Keratinocyte (primary cell): ENCODE measurements at regions not wholly inside any gene's neighbourhood (a gene's known extent, or its start where the extent isn't known, plus 50 kb on each side); places are given as distances from the start of the nearest gene placed in this dataset.

Experiments used
- DNase-seq: peaks from one replicate; pipeline ENCODE4 v3.0.0-alpha.2; 2011; ENCODE audit warnings: low read depth, missing footprints, low spot score
- FAIRE-seq: peaks from 2 replicates; lab custom pipeline; 2011; peaks lifted over from hg19 to GRCh38; lab: Jason Lieb, UNC
- H2AFZ ChIP-seq: 2 replicates; pipeline ENCODE4 v1.6.0; 2012; ENCODE audit warnings: low read length, control low read depth, inconsistent platforms; ENCODE audit not compliant: control insufficient read depth
- H3K27ac ChIP-seq: 2 replicates; pipeline ENCODE4 v1.5.1; 2011; ENCODE audit warnings: low read length; ENCODE audit not compliant: control insufficient read depth, insufficient read depth
- H3K27me3 ChIP-seq: 3 replicates; pipeline ENCODE4 v1.6.0; 2011; ENCODE audit warnings: low read length; ENCODE audit not compliant: control insufficient read depth, insufficient read depth; ENCODE audit errors: extremely low read depth
- H3K36me3 ChIP-seq, 2 experiments: 2 replicates in 1 of 2; 3 replicates in 1 of 2; pipeline ENCODE4 v1.5.1; 2011; ENCODE audit warnings: low read length in 2 of 2, mild to moderate bottlenecking in 1 of 2; ENCODE audit not compliant: control insufficient read depth in 2 of 2, insufficient read depth in 2 of 2; ENCODE audit errors: extremely low read depth in 1 of 2
- H3K4me1 ChIP-seq: 3 replicates; pipeline ENCODE4 v1.5.1; 2011; ENCODE audit warnings: low read length; ENCODE audit not compliant: control insufficient read depth, insufficient read depth; ENCODE audit errors: extremely low read depth
- H3K4me2 ChIP-seq: 3 replicates; pipeline ENCODE4 v1.6.0; 2011; ENCODE audit warnings: low read depth, low read length; ENCODE audit not compliant: control insufficient read depth, insufficient read depth; ENCODE audit errors: extremely low read depth
- H3K4me3 ChIP-seq, 3 experiments: fragments of 200-600 bp in 1 of 3; sonication (generic) in 1 of 3; 2 replicates in 2 of 3; 3 replicates in 1 of 3; pipeline ENCODE4 v1.5.1; 2011 to 2016; ENCODE audit warnings: low read length in 3 of 3, mild to moderate bottlenecking in 3 of 3, control low read depth in 2 of 3, inconsistent platforms in 1 of 3, low read depth in 1 of 3, mixed read lengths in 1 of 3, mixed run types in 1 of 3, moderate library complexity in 1 of 3; ENCODE audit not compliant: control insufficient read depth in 2 of 3, insufficient read depth in 2 of 3; ENCODE audit errors: extremely low read depth in 1 of 3
- H3K79me2 ChIP-seq: 2 replicates; pipeline ENCODE4 v1.6.0; 2012; ENCODE audit warnings: low read length; ENCODE audit not compliant: control insufficient read depth, insufficient read depth
- H3K9ac ChIP-seq: 3 replicates; pipeline ENCODE4 v1.6.0; 2011; ENCODE audit warnings: low read length; ENCODE audit not compliant: control insufficient read depth, insufficient read depth; ENCODE audit errors: extremely low read depth
- H3K9me1 ChIP-seq: 3 replicates; pipeline ENCODE4 v1.6.0; 2011; ENCODE audit warnings: low read length; ENCODE audit not compliant: control insufficient read depth, insufficient read depth; ENCODE audit errors: extremely low read depth
- H3K9me3 ChIP-seq: 2 replicates; pipeline ENCODE4 v1.5.1; 2012; ENCODE audit warnings: low read depth, low read length; ENCODE audit not compliant: control insufficient read depth
- H4K20me1 ChIP-seq: 3 replicates; pipeline ENCODE4 v1.6.0; 2011; ENCODE audit warnings: low read length; ENCODE audit not compliant: control insufficient read depth, insufficient read depth; ENCODE audit errors: extremely low read depth
- CTCF ChIP-seq, 3 experiments: IDR thresholded peaks in 1 of 3; conservative IDR thresholded peaks in 1 of 3; optimal IDR thresholded peaks in 1 of 3; 2 replicates in 2 of 3; 3 replicates in 1 of 3; pipeline versions ENCODE3 to v1.5.1; 2011; ENCODE audit warnings: low read length in 3 of 3, mild to moderate bottlenecking in 3 of 3, moderate library complexity in 2 of 3, control low read depth in 1 of 3, inconsistent platforms in 1 of 3; ENCODE audit not compliant: insufficient read depth in 2 of 3; ENCODE audit errors: extremely low read depth in 1 of 3
- EZH2 ChIP-seq: IDR thresholded peaks from one replicate; pipeline ENCODE4 v1.6.1; 2012; ENCODE audit warnings: inconsistent platforms, mild to moderate bottlenecking, low read length, moderate library complexity
- dilution Hi-C: fragments of 300-500 bp; cut with MboI; formaldehyde crosslinking; loops from one replicate; pipeline ENCODE4 v1.7.0; 2020; ENCODE audit warnings: low sequenced_read_pairs; ENCODE audit not compliant: extremely low pct_ligation_motif_present

GRCh38 chr2:31710121-31710520, 129.4 kb upstream of the SRD5A2 start:
- H3K27ac ChIP-seq: no peak overlapping the region
- H3K9me1 ChIP-seq: no peaks in the 10 kb centered on the region
- no peak for FAIRE-seq
- no peaks in the 10 kb centered on the region for H3K79me2 ChIP-seq
- peaks cover 6% of the 10 kb centered on the region for H3K27me3 ChIP-seq
- H4K20me1 ChIP-seq: no peaks in the 10 kb centered on the region
- no peak overlapping the region for H3K4me2 ChIP-seq
- no peak overlapping the region for H3K9ac ChIP-seq
- H3K4me3 ChIP-seq: no peak overlapping the region
- TF ChIP-seq CTCF (optimal IDR thresholded peaks at IDR 0.05 in 1 of 3, IDR thresholded peaks at IDR 0.05 in 1 of 3, conservative IDR thresholded peaks at IDR 0.05 in 1 of 3; ENCODE audit: extremely low read depth in 1 of 3, insufficient read depth in 2 of 3, low read length in 3 of 3) (no peak), EZH2 (no peak)
- DNase-seq: no peak
- H3K9me3 ChIP-seq: no peaks in the 10 kb centered on the region
- H3K36me3 ChIP-seq: no peaks in the 10 kb centered on the region
- dilution Hi-C loops: no loop called here
- H2AFZ ChIP-seq: no peak overlapping the region
- peaks cover 4% of the 10 kb centered on the region for H3K4me1 ChIP-seq

- Histone ChIP-seq H3K9me3 (no peaks in the 10 kb centered on the region), H3K27me3 (peaks cover 9% of the 10 kb centered on the region), H3K9me1 (no peaks in the 10 kb centered on the region), H3K36me3 (no peaks in the 10 kb centered on the region), H3K4me1 (peaks cover 4% of the 10 kb centered on the region), H3K27ac (no peak overlapping the region), H2AFZ (no peak overlapping the region), H3K9ac (no peak overlapping the region), H3K79me2 (no peaks in the 10 kb centered on the region), H4K20me1 (no peaks in the 10 kb centered on the region), H3K4me2 (no peak overlapping the region), H3K4me3 (no peak overlapping the region)
- FAIRE-seq (no peak), DNase-seq (no peak)
- dilution Hi-C loops: no loop called here
- TF ChIP-seq EZH2 (no peak), CTCF (optimal IDR thresholded peaks at IDR 0.05 in 1 of 3, IDR thresholded peaks at IDR 0.05 in 1 of 3, conservative IDR thresholded peaks at IDR 0.05 in 1 of 3; ENCODE audit: extremely low read depth in 1 of 3, insufficient read depth in 2 of 3, low read length in 3 of 3) (no peak)
These were observed 127.3 kb upstream of the SRD5A2 start for GRCh38 chr2:31707992-31708391.
